ENCODE measurements at regions not wholly inside any gene's neighbourhood (a gene's known extent, or its start where the extent isn't known, plus 50 kb on each side); places are given as distances from the start of the nearest gene placed in this dataset.
"Not testable (repeated sequence)": the region's sequence is repeated elsewhere in the genome, so short reads cannot be mapped to it uniquely, and the experiment has no call there.

- Mint-ChIP-seq H3K36me3 (ENCODE audit: low read depth) (no peaks in the 10 kb centered on the region), H3K4me3 (no peak overlapping the region), H3K9me3 (no peaks in the 10 kb centered on the region), H3K27ac (no peak overlapping the region), H3K27me3 (ENCODE audit: low read depth) (peaks cover 2% of the 10 kb centered on the region), H3K4me1 (ENCODE audit: low read depth) (no peaks in the 10 kb centered on the region)
- no peak for DNase-seq (ENCODE audit: low spot score)
These were observed 74.1 kb downstream of the ABCC12 start for GRCh38 chr16:48081656-48082055.

- H3K4me1 Mint-ChIP-seq (ENCODE audit: low read depth) = no peaks in the 10 kb centered on the region
- H3K36me3 Mint-ChIP-seq (ENCODE audit: low read depth) = no peaks in the 10 kb centered on the region
- H3K4me3 Mint-ChIP-seq = no peak overlapping the region
- H3K9me3 Mint-ChIP-seq = no peaks in the 10 kb centered on the region
- DNase-seq (ENCODE audit: low spot score) = no peak
- no peak overlapping the region for H3K27ac Mint-ChIP-seq
- peaks cover 2% of the 10 kb centered on the region for H3K27me3 Mint-ChIP-seq (ENCODE audit: low read depth)
These were observed 79.3 kb downstream of the ABCC12 start for GRCh38 chr16:48076455-48077012.

- Mint-ChIP-seq H3K9me3 (no peaks in the 10 kb centered on the region), H3K36me3 (ENCODE audit: low read depth) (no peaks in the 10 kb centered on the region), H3K27me3 (ENCODE audit: low read depth) (peaks cover 2% of the 10 kb centered on the region), H3K4me1 (ENCODE audit: low read depth) (no peaks in the 10 kb centered on the region), H3K4me3 (no peak overlapping the region), H3K27ac (no peak overlapping the region)
- no peak for DNase-seq (ENCODE audit: low spot score)
These were observed 80.4 kb downstream of the ABCC12 start for GRCh38 chr16:48075398-48075797.

- Mint-ChIP-seq H3K27me3 (ENCODE audit: low read depth) (peaks cover 2% of the 10 kb centered on the region), H3K4me3 (no peak overlapping the region), H3K4me1 (ENCODE audit: low read depth) (no peaks in the 10 kb centered on the region), H3K36me3 (ENCODE audit: low read depth) (no peaks in the 10 kb centered on the region), H3K27ac (no peak overlapping the region), H3K9me3 (no peaks in the 10 kb centered on the region)
- no peak for DNase-seq (ENCODE audit: low spot score)
These were observed 88.4 kb downstream of the ABCC12 start for GRCh38 chr16:48067388-48067787.

GRCh38 chr16:48064971-48065370 lies 90.8 kb downstream of the ABCC12 start:
- no peak for DNase-seq (ENCODE audit: low spot score)
- H3K4me3 Mint-ChIP-seq = no peak overlapping the region
- no peaks in the 10 kb centered on the region for H3K9me3 Mint-ChIP-seq
- H3K4me1 Mint-ChIP-seq (ENCODE audit: low read depth) = no peaks in the 10 kb centered on the region
- no peaks in the 10 kb centered on the region for H3K36me3 Mint-ChIP-seq (ENCODE audit: low read depth)
- peaks cover 2% of the 10 kb centered on the region for H3K27me3 Mint-ChIP-seq (ENCODE audit: low read depth)
- H3K27ac Mint-ChIP-seq = no peak overlapping the region

GRCh38 chr16:48062681-48063080 lies 93.1 kb downstream of the ABCC12 start:
- no peak overlapping the region for H3K4me3 Mint-ChIP-seq
- no peaks in the 10 kb centered on the region for H3K27me3 Mint-ChIP-seq (ENCODE audit: low read depth)
- no peak overlapping the region for H3K27ac Mint-ChIP-seq
- DNase-seq (ENCODE audit: low spot score) = no peak
- H3K9me3 Mint-ChIP-seq = no peaks in the 10 kb centered on the region
- no peaks in the 10 kb centered on the region for H3K36me3 Mint-ChIP-seq (ENCODE audit: low read depth)
- H3K4me1 Mint-ChIP-seq (ENCODE audit: low read depth) = no peaks in the 10 kb centered on the region

- Mint-ChIP-seq H3K4me3 (no peak overlapping the region), H3K9me3 (no peaks in the 10 kb centered on the region), H3K36me3 (ENCODE audit: low read depth) (no peaks in the 10 kb centered on the region), H3K27me3 (ENCODE audit: low read depth) (peaks cover 2% of the 10 kb centered on the region), H3K4me1 (ENCODE audit: low read depth) (no peaks in the 10 kb centered on the region), H3K27ac (no peak overlapping the region)
- DNase-seq (ENCODE audit: low spot score) = no peak
These were observed 95.9 kb downstream of the ABCC12 start for GRCh38 chr16:48059936-48060335.

GRCh38 chr16:48059190-48059589 lies 96.6 kb downstream of the ABCC12 start:
- H3K4me1 Mint-ChIP-seq (ENCODE audit: low read depth); H3K27ac Mint-ChIP-seq; H3K9me3 Mint-ChIP-seq; H3K36me3 Mint-ChIP-seq (ENCODE audit: low read depth); DNase-seq (ENCODE audit: low spot score); H3K27me3 Mint-ChIP-seq (ENCODE audit: low read depth); H3K4me3 Mint-ChIP-seq: not testable (repeated sequence)

- H3K36me3 Mint-ChIP-seq (ENCODE audit: low read depth) = no peaks in the 10 kb centered on the region
- H3K4me3 Mint-ChIP-seq = no peak overlapping the region
- H3K27ac Mint-ChIP-seq = no peak overlapping the region
- DNase-seq (ENCODE audit: low spot score) = no peak
- no peaks in the 10 kb centered on the region for H3K9me3 Mint-ChIP-seq
- no peaks in the 10 kb centered on the region for H3K4me1 Mint-ChIP-seq (ENCODE audit: low read depth)
- H3K27me3 Mint-ChIP-seq (ENCODE audit: low read depth) = peaks cover 6% of the 10 kb centered on the region
These were observed 98.7 kb downstream of the ABCC12 start for GRCh38 chr16:48057048-48057447.

GRCh38 chr16:48054881-48055601 lies 100.8 kb downstream of the ABCC12 start:
- peaks cover 9% of the 10 kb centered on the region for H3K27me3 Mint-ChIP-seq (ENCODE audit: low read depth)
- DNase-seq (ENCODE audit: low spot score) = peak; percentile 18
- H3K36me3 Mint-ChIP-seq (ENCODE audit: low read depth) = no peaks in the 10 kb centered on the region
- no peak overlapping the region for H3K4me3 Mint-ChIP-seq
- no peaks in the 10 kb centered on the region for H3K4me1 Mint-ChIP-seq (ENCODE audit: low read depth)
- H3K27ac Mint-ChIP-seq = no peak overlapping the region
- H3K9me3 Mint-ChIP-seq = no peaks in the 10 kb centered on the region

GRCh38 chr16:48053418-48053745 lies 102.4 kb downstream of the ABCC12 start:
- Mint-ChIP-seq H3K4me3 (no peak overlapping the region), H3K27ac (no peak overlapping the region), H3K9me3 (no peaks in the 10 kb centered on the region), H3K36me3 (ENCODE audit: low read depth) (no peaks in the 10 kb centered on the region), H3K27me3 (ENCODE audit: low read depth) (peaks cover 9% of the 10 kb centered on the region), H3K4me1 (ENCODE audit: low read depth) (no peaks in the 10 kb centered on the region)
- DNase-seq (ENCODE audit: low spot score) = no peak

GRCh38 chr16:48052731-48053417 lies 102.9 kb downstream of the ABCC12 start:
- Mint-ChIP-seq H3K4me3 (no peak overlapping the region), H3K4me1 (ENCODE audit: low read depth) (no peaks in the 10 kb centered on the region), H3K27ac (no peak overlapping the region), H3K9me3 (no peaks in the 10 kb centered on the region), H3K27me3 (ENCODE audit: low read depth) (peaks cover 9% of the 10 kb centered on the region), H3K36me3 (ENCODE audit: low read depth) (no peaks in the 10 kb centered on the region)
- no peak for DNase-seq (ENCODE audit: low spot score)

- DNase-seq (ENCODE audit: low spot score) = no peak
- H3K4me1 Mint-ChIP-seq (ENCODE audit: low read depth) = no peaks in the 10 kb centered on the region
- no peaks in the 10 kb centered on the region for H3K9me3 Mint-ChIP-seq
- H3K36me3 Mint-ChIP-seq (ENCODE audit: low read depth) = no peaks in the 10 kb centered on the region
- no peak overlapping the region for H3K27ac Mint-ChIP-seq
- peaks cover 9% of the 10 kb centered on the region for H3K27me3 Mint-ChIP-seq (ENCODE audit: low read depth)
- no peak overlapping the region for H3K4me3 Mint-ChIP-seq
These were observed 104.9 kb downstream of the ABCC12 start for GRCh38 chr16:48050871-48051270.

GRCh38 chr16:48049847-48050246 lies 105.9 kb downstream of the ABCC12 start:
- H3K27me3 Mint-ChIP-seq (ENCODE audit: low read depth) = peaks cover 9% of the 10 kb centered on the region
- no peak for DNase-seq (ENCODE audit: low spot score)
- no peaks in the 10 kb centered on the region for H3K4me1 Mint-ChIP-seq (ENCODE audit: low read depth)
- no peaks in the 10 kb centered on the region for H3K36me3 Mint-ChIP-seq (ENCODE audit: low read depth)
- no peak overlapping the region for H3K27ac Mint-ChIP-seq
- no peaks in the 10 kb centered on the region for H3K9me3 Mint-ChIP-seq
- H3K4me3 Mint-ChIP-seq = no peak overlapping the region
